Kidney (tissue), 13 donors: ENCODE measurements at regions not wholly inside any gene's neighbourhood (a gene's known extent, or its start where the extent isn't known, plus 50 kb on each side); places are given as distances from the start of the nearest gene placed in this dataset.
A peak's percentile ranks its signal among the peaks of the same experiment; 100 is the strongest.

ENCODE experiments used
- DNase-seq, 5 donors: peaks; one replicate each; pipeline ENCODE4 v3.0.0-alpha.2; 2013 to 2020
- FAIRE-seq: peaks from 2 replicates; lab custom pipeline; 2012; peaks lifted over from hg19 to GRCh38; lab: Jason Lieb, UNC
- H3K27ac ChIP-seq, 2 donors: one replicate each; pipeline ENCODE4 v1.7.0; 2013; ENCODE audit warnings: low read depth in 2 of 2, low read length in 2 of 2, inconsistent platforms in 1 of 2
- H3K27me3 ChIP-seq: one replicate; pipeline ENCODE4 v1.7.1; 2013; ENCODE audit warnings: low read length, inconsistent platforms; ENCODE audit not compliant: control insufficient read depth, insufficient read depth
- H3K36me3 ChIP-seq, 3 donors: one replicate each; pipeline versions ENCODE4 v1.7.0 to v1.7.1; 2013; ENCODE audit warnings: low read length in 3 of 3, control low read depth in 1 of 3, inconsistent platforms in 1 of 3; ENCODE audit not compliant: insufficient read depth in 3 of 3, control insufficient read depth in 2 of 3
- H3K4me1 ChIP-seq, 3 donors: one replicate each; pipeline versions ENCODE4 v1.7.0 to v1.7.1; 2013; ENCODE audit warnings: low read length in 3 of 3, inconsistent platforms in 1 of 3, low read depth in 1 of 3; ENCODE audit not compliant: control insufficient read depth in 2 of 3, insufficient read depth in 2 of 3
- H3K4me3 ChIP-seq, 3 donors: one replicate each; pipeline versions ENCODE4 v1.7.0 to v1.8.1; 2013; ENCODE audit warnings: low read length in 3 of 3, control low read depth in 1 of 3, inconsistent platforms in 1 of 3
- H3K9ac ChIP-seq, 3 donors: one replicate each; pipeline versions ENCODE4 v1.7.0 to v1.7.1; 2013; ENCODE audit warnings: low read length in 3 of 3, control low read depth in 1 of 3, inconsistent platforms in 1 of 3
- H3K9me3 ChIP-seq, 3 donors: one replicate each; pipeline versions ENCODE4 v1.7.0 to v1.7.1; 2013; ENCODE audit warnings: low read length in 3 of 3, control low read depth in 1 of 3, inconsistent platforms in 1 of 3; ENCODE audit not compliant: control insufficient read depth in 2 of 3, insufficient read depth in 1 of 3
- intact Hi-C: fragments of 100-400 bp; cut with DNase I; formaldehyde crosslinking; loops from one replicate; pipeline ENCODE4 v1.11.1; 2022
- TF ChIP-seq, protein P1 (sequence below): IDR thresholded peaks from 3 replicates; pipeline ENCODE4 v1.5.1; 2012; ENCODE audit warnings: mild to moderate bottlenecking, moderate library complexity, borderline replicate concordance; ENCODE audit not compliant: insufficient read depth; ENCODE audit errors: extremely low read depth
- donor health status: control.
- donor health status: control.
- donor health status: control.
- donor health status: control.
- donor health status: control.
- donor health status: DM: yes; HTN: yes; CAD: no.
- donor health status: Normal renal cell carcinoma (clear cell type).

- Histone ChIP-seq H3K27me3 (no peaks in the 10 kb centered on the region), H3K9ac (no peak overlapping the region), H3K27ac (no peak overlapping the region), H3K36me3 (no peaks in the 10 kb centered on the region), H3K4me1 (no peaks in the 10 kb centered on the region), H3K4me3 (no peak overlapping the region), H3K9me3 (no peaks in the 10 kb centered on the region)
- intact Hi-C loops = no loop called here
- DNase-seq (no peak), FAIRE-seq (no peak)
- TF ChIP-seq, protein P1, sequence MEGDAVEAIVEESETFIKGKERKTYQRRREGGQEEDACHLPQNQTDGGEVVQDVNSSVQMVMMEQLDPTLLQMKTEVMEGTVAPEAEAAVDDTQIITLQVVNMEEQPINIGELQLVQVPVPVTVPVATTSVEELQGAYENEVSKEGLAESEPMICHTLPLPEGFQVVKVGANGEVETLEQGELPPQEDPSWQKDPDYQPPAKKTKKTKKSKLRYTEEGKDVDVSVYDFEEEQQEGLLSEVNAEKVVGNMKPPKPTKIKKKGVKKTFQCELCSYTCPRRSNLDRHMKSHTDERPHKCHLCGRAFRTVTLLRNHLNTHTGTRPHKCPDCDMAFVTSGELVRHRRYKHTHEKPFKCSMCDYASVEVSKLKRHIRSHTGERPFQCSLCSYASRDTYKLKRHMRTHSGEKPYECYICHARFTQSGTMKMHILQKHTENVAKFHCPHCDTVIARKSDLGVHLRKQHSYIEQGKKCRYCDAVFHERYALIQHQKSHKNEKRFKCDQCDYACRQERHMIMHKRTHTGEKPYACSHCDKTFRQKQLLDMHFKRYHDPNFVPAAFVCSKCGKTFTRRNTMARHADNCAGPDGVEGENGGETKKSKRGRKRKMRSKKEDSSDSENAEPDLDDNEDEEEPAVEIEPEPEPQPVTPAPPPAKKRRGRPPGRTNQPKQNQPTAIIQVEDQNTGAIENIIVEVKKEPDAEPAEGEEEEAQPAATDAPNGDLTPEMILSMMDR = no peak
Measured at GRCh38 chr22:49049691-49050090, 778.0 kb downstream of the BRD1 start.

- intact Hi-C loops = no loop called here
- FAIRE-seq (no peak), DNase-seq (no peak)
- H3K36me3 ChIP-seq = no peaks in the 10 kb centered on the region
- no peak overlapping the region for H3K9ac ChIP-seq
- TF ChIP-seq, protein P1 = no peak
- H3K27me3 ChIP-seq = no peaks in the 10 kb centered on the region
- H3K9me3 ChIP-seq = no peaks in the 10 kb centered on the region
- no peaks in the 10 kb centered on the region for H3K4me1 ChIP-seq
- no peak overlapping the region for H3K27ac ChIP-seq
- no peak overlapping the region for H3K4me3 ChIP-seq
Measured at GRCh38 chr22:49048591-49048990, 779.1 kb downstream of the BRD1 start.

DNA sequence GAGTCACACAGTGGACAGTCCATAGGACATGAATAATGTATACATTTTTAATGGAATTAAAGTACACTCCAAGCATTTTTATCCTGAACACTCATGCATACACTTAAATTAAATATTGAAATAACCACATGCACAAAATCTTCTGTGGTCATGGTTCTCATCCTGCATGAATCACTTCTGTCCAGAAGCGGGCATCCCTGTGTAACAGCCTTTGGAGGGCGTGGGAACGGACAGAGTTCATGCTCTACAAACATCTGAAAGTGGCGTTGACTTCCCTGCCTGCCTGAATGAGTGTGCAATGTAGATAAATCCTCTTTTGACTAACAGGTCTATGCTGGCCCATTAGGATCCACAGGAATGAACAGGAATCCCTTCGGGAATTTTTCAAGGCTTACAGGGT lies 780.2 kb downstream of the BRD1 start:
- Histone ChIP-seq H3K27me3 (no peaks in the 10 kb centered on the region), H3K4me3 (no peak overlapping the region), H3K9me3 (no peaks in the 10 kb centered on the region), H3K9ac (no peak overlapping the region), H3K4me1 (no peaks in the 10 kb centered on the region), H3K36me3 (no peaks in the 10 kb centered on the region), H3K27ac (no peak overlapping the region)
- peak in 2 of 5 donors; percentile 17 to 43 for DNase-seq
- TF ChIP-seq, protein P1 = no peak
- FAIRE-seq = no peak
- intact Hi-C loops = no loop called here
